GM20000 (cell line): ENCODE measurements at regions not wholly inside any gene's neighbourhood (a gene's known extent, or its start where the extent isn't known, plus 50 kb on each side); places are given as distances from the start of the nearest gene placed in this dataset.

Source experiments
- DNase-seq: peaks from one replicate; pipeline ENCODE4 v3.0.0; 2012; ENCODE audit warnings: low spot score
- CTCF ChIP-seq: IDR thresholded peaks from 2 replicates; pipeline ENCODE4 v1.5.1; 2012; ENCODE audit warnings: mild to moderate bottlenecking, control low read depth; ENCODE audit errors: extremely low read depth, missing control alignments

GRCh38 chr15:69660114-69660513 is 207.5 kb downstream of the RPLP1 start:
- no peak for DNase-seq
- TF ChIP-seq CTCF, result no peak

GRCh38 chr15:69660658-69661405 is 208.2 kb downstream of the RPLP1 start:
- no peak for TF ChIP-seq CTCF
- DNase-seq, result no peak

- no peak for TF ChIP-seq CTCF
- no peak for DNase-seq
These were observed 208.8 kb downstream of the RPLP1 start for GRCh38 chr15:69661446-69661845.

GRCh38 chr15:69661871-69662644 is 209.4 kb downstream of the RPLP1 start:
- no peak for DNase-seq
- no peak for TF ChIP-seq CTCF

GRCh38 chr15:69662645-69663000 is 210.0 kb downstream of the RPLP1 start:
- DNase-seq, result no peak
- TF ChIP-seq CTCF, result no peak

GRCh38 chr15:69663441-69663840 is 210.8 kb downstream of the RPLP1 start:
- no peak for DNase-seq
- TF ChIP-seq CTCF, result no peak

GRCh38 chr15:69663982-69664381 is 211.4 kb downstream of the RPLP1 start:
- DNase-seq, result no peak
- TF ChIP-seq CTCF, result no peak
